HPDE6-E6E7 (cell line): ENCODE measurements at regions not wholly inside any gene's neighbourhood (a gene's known extent, or its start where the extent isn't known, plus 50 kb on each side); places are given as distances from the start of the nearest gene placed in this dataset.
"Not testable (repeated sequence)": the region's sequence is repeated elsewhere in the genome, so short reads cannot be mapped to it uniquely, and the experiment has no call there.

Experiments used
- DNase-seq: peaks from one replicate; pipeline ENCODE4 v3.0.0; 2011; ENCODE audit warnings: missing footprints; ENCODE audit errors: extremely low spot score

GRCh38 chr6:170149681-170150589 lies 140.9 kb downstream of the DLL1 start:
- DNase-seq = no peak

- no peak for DNase-seq
Observed at GRCh38 chr6:170148709-170149470, 142.0 kb downstream of the DLL1 start.

- no peak for DNase-seq
Observed at GRCh38 chr6:170147832-170148708, 142.8 kb downstream of the DLL1 start.

- no peak for DNase-seq
Observed at GRCh38 chr6:170147056-170147787, 143.7 kb downstream of the DLL1 start.

GRCh38 chr6:170146640-170147039 lies 144.2 kb downstream of the DLL1 start:
- no peak for DNase-seq

- DNase-seq = not testable (repeated sequence)
Observed at GRCh38 chr6:170146131-170146530, 144.7 kb downstream of the DLL1 start.

GRCh38 chr6:170145716-170146115 lies 145.2 kb downstream of the DLL1 start:
- DNase-seq = not testable (repeated sequence)

GRCh38 chr6:170145272-170145592 lies 145.6 kb downstream of the DLL1 start:
- DNase-seq = no peak

- no peak for DNase-seq
Observed at GRCh38 chr6:170144571-170145271, 146.2 kb downstream of the DLL1 start.

GRCh38 chr6:170143401-170144150 lies 147.3 kb downstream of the DLL1 start:
- DNase-seq = no peak

GRCh38 chr6:170142559-170142958 lies 148.3 kb downstream of the DLL1 start:
- no peak for DNase-seq

- not testable (repeated sequence) for DNase-seq
Observed at GRCh38 chr6:170141061-170141460, 149.8 kb downstream of the DLL1 start.

- DNase-seq = no peak
Observed at GRCh38 chr6:170140129-170140528, 150.7 kb downstream of the DLL1 start.

GRCh38 chr6:170139531-170139930 lies 151.3 kb downstream of the DLL1 start:
- no peak for DNase-seq

- not testable (repeated sequence) for DNase-seq
Observed at GRCh38 chr6:170139046-170139445, 151.8 kb downstream of the DLL1 start.

- no peak for DNase-seq
Observed at GRCh38 chr6:170137911-170138910, 152.7 kb downstream of the DLL1 start.

GRCh38 chr6:170137176-170137891 lies 153.5 kb downstream of the DLL1 start:
- no peak for DNase-seq
